GM18873 (cell line): ENCODE measurements at regions not wholly inside any gene's neighbourhood (a gene's known extent, or its start where the extent isn't known, plus 50 kb on each side); places are given as distances from the start of the nearest gene placed in this dataset.
A peak's percentile ranks its signal among the peaks of the same experiment; 100 is the strongest.
"Not testable (repeated sequence)": the region's sequence is repeated elsewhere in the genome, so short reads cannot be mapped to it uniquely, and the experiment has no call there.

ENCODE experiments used
- ATAC-seq: cut with Tn5 transposase; IDR thresholded peaks from one replicate; pipeline ENCODE4 v1.9.1; 2021; ENCODE audit warnings: mild to moderate bottlenecking, moderate library complexity, moderate number of reproducible peaks; ENCODE audit not compliant: unreplicated experiment, low FRiP score

- no peak for ATAC-seq
Measured at GRCh38 chr4:97404876-97405523, 738.3 kb downstream of the STPG2 start.

- no peak for ATAC-seq
Measured at GRCh38 chr4:97411356-97411755, 731.9 kb downstream of the STPG2 start.

- ATAC-seq: no peak
Measured at GRCh38 chr4:97412331-97412730, 730.9 kb downstream of the STPG2 start.

- ATAC-seq: no peak
Measured at GRCh38 chr4:97414161-97414560, 729.1 kb downstream of the STPG2 start.

GRCh38 chr4:97432551-97432950 is 710.7 kb downstream of the STPG2 start:
- ATAC-seq: no peak

GRCh38 chr4:97437998-97438705 is 705.1 kb downstream of the STPG2 start:
- ATAC-seq: not testable (repeated sequence)

GRCh38 chr4:97453186-97453585 is 690.1 kb downstream of the STPG2 start:
- no peak for ATAC-seq

GRCh38 chr4:97457253-97457652 is 686.0 kb downstream of the STPG2 start:
- ATAC-seq: no peak

GRCh38 chr4:97468272-97468671 is 675.0 kb downstream of the STPG2 start:
- ATAC-seq: no peak

- ATAC-seq: no peak
Measured at GRCh38 chr4:97475621-97476020, 667.7 kb downstream of the STPG2 start.

- ATAC-seq: no peak
Measured at GRCh38 chr4:97477974-97478373, 665.3 kb downstream of the STPG2 start.

- no peak for ATAC-seq
Measured at GRCh38 chr4:97479388-97479787, 663.9 kb downstream of the STPG2 start.

GRCh38 chr4:97491856-97492255 is 651.4 kb downstream of the STPG2 start:
- no peak for ATAC-seq

- no peak for ATAC-seq
Measured at GRCh38 chr4:97493815-97494518, 649.3 kb downstream of the STPG2 start.

- ATAC-seq: no peak
Measured at GRCh38 chr4:97496298-97496873, 646.9 kb downstream of the STPG2 start.

- ATAC-seq: no peak
Measured at GRCh38 chr4:97498875-97499274, 644.4 kb downstream of the STPG2 start.

GRCh38 chr4:97500423-97500822 is 642.9 kb downstream of the STPG2 start:
- ATAC-seq: peak; percentile 97

GRCh38 chr4:97504713-97505112 is 638.6 kb downstream of the STPG2 start:
- ATAC-seq: no peak

- ATAC-seq: no peak
Measured at GRCh38 chr4:97507587-97508245, 635.6 kb downstream of the STPG2 start.
